Uterus (tissue), 3 donors: ENCODE measurements at regions not wholly inside any gene's neighbourhood (a gene's known extent, or its start where the extent isn't known, plus 50 kb on each side); places are given as distances from the start of the nearest gene placed in this dataset.

Source experiments
- DNase-seq, 2 donors: peaks; one replicate each; pipeline ENCODE4 v3.0.0-alpha.2; 2019 to 2020
- H3K27ac ChIP-seq, 2 donors: fragments of 200-600 bp; sonication (generic); 1 replicate in 1 of 2; 2 replicates in 1 of 2; pipeline ENCODE4 v1.5.1; 2016 to 2018
- H3K27me3 ChIP-seq, 2 donors: fragments of 200-600 bp; sonication (generic); one replicate each; pipeline ENCODE4 v1.5.1; 2018 to 2019; ENCODE audit warnings: control low read depth in 1 of 2
- H3K36me3 ChIP-seq, 2 donors: fragments of 200-600 bp; sonication (generic); one replicate each; pipeline ENCODE4 v1.5.1; 2019; ENCODE audit warnings: control low read depth in 1 of 2
- H3K4me1 ChIP-seq, 2 donors: fragments of 200-600 bp; sonication (generic); one replicate each; pipeline ENCODE4 v1.5.1; 2018 to 2019; ENCODE audit warnings: control low read depth in 1 of 2
- H3K4me3 ChIP-seq, 2 donors: fragments of 200-600 bp; sonication (generic); 1 replicate in 1 of 2; 2 replicates in 1 of 2; pipeline ENCODE4 v1.5.1; 2018 to 2019; ENCODE audit warnings: mild to moderate bottlenecking in 1 of 2
- H3K9me3 ChIP-seq, 2 donors: fragments of 200-600 bp; sonication (generic); one replicate each; pipeline ENCODE4 v1.5.1; 2019; ENCODE audit warnings: control low read depth in 1 of 2
- POLR2A ChIP-seq, 2 donors: fragments of 450-650 bp; IDR thresholded peaks; one replicate each; pipeline ENCODE4 v1.6.1; 2016; ENCODE audit warnings: antibody characterized with exemption in 2 of 2, mild to moderate bottlenecking in 1 of 2, moderate library complexity in 1 of 2
- intact Hi-C: fragments of 100-400 bp; cut with DNase I; formaldehyde crosslinking; loops from one replicate; pipeline ENCODE4 v1.15.1; 2023; ENCODE audit warnings: low total_unique reads
- TF ChIP-seq, protein P1 (sequence below), 4 experiments: fragments of 200-600 bp in 2 of 4; fragments of 450-650 bp in 2 of 4; sonication (generic) in 2 of 4; IDR thresholded peaks; one replicate each; pipeline ENCODE4 v1.5.1; 2016 to 2019; ENCODE audit warnings: antibody characterized with exemption in 4 of 4, mild to moderate bottlenecking in 2 of 4, moderate library complexity in 1 of 4
- donor health status: DM: yes; HTN: yes; CAD: no.

- TF ChIP-seq, protein P1, sequence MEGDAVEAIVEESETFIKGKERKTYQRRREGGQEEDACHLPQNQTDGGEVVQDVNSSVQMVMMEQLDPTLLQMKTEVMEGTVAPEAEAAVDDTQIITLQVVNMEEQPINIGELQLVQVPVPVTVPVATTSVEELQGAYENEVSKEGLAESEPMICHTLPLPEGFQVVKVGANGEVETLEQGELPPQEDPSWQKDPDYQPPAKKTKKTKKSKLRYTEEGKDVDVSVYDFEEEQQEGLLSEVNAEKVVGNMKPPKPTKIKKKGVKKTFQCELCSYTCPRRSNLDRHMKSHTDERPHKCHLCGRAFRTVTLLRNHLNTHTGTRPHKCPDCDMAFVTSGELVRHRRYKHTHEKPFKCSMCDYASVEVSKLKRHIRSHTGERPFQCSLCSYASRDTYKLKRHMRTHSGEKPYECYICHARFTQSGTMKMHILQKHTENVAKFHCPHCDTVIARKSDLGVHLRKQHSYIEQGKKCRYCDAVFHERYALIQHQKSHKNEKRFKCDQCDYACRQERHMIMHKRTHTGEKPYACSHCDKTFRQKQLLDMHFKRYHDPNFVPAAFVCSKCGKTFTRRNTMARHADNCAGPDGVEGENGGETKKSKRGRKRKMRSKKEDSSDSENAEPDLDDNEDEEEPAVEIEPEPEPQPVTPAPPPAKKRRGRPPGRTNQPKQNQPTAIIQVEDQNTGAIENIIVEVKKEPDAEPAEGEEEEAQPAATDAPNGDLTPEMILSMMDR (IDR thresholded peaks at IDR 0.05), result no peak
- no peak for TF ChIP-seq POLR2A (IDR thresholded peaks at IDR 0.05)
- no peak for DNase-seq
- intact Hi-C loops, result no loop called here
- no peak overlapping the region for H3K4me3 ChIP-seq
- no peaks in the 10 kb centered on the region for H3K36me3 ChIP-seq
- H3K27ac ChIP-seq, result no peak overlapping the region
- no peaks in the 10 kb centered on the region for H3K9me3 ChIP-seq
- no peaks in the 10 kb centered on the region for H3K4me1 ChIP-seq
- no peaks in the 10 kb centered on the region for H3K27me3 ChIP-seq
These were observed 173.7 kb upstream of the LRFN2 start for GRCh38 chr6:40760887-40761286.

DNA sequence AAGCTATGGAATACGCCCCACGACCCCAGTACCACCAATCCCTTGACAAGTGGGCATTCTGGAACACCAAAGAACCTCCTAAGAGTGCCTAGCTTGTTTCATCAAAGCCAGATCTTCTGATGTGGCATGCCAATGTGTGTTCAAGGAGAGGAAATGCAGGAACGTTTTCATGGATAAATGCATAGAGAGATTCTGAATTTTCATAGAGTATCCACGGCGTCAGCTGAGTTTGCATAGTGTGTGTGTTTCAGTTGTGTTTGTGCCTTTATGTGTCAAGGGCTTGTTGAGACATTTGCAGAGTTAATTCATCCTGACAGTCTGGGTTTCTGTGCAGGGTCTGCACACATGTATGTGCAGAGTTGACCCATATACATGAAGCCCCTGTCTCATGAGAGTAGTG lies 172.7 kb upstream of the LRFN2 start:
- Histone ChIP-seq H3K27ac (peak overlapping the region; percentile 50 to 54), H3K4me1 (peaks cover 0 to 3% of the 10 kb centered on the region in 2 donors), H3K9me3 (no peaks in the 10 kb centered on the region), H3K4me3 (no peak overlapping the region), H3K27me3 (no peaks in the 10 kb centered on the region), H3K36me3 (no peaks in the 10 kb centered on the region)
- DNase-seq, result no peak
- TF ChIP-seq, protein P1 (IDR thresholded peaks at IDR 0.05), result no peak
- no peak for TF ChIP-seq POLR2A (IDR thresholded peaks at IDR 0.05)
- intact Hi-C loops, result no loop called here

- no peaks in the 10 kb centered on the region for H3K27me3 ChIP-seq
- peaks cover 0 to 5% of the 10 kb centered on the region in 2 donors for H3K4me1 ChIP-seq
- H3K36me3 ChIP-seq, result no peaks in the 10 kb centered on the region
- H3K4me3 ChIP-seq, result no peak overlapping the region
- H3K9me3 ChIP-seq, result no peaks in the 10 kb centered on the region
- peak in 1 of 2 donors; percentile 54 for DNase-seq
- intact Hi-C loops, result no loop called here
- TF ChIP-seq, protein P1 (IDR thresholded peaks at IDR 0.05), result no peak
- TF ChIP-seq POLR2A (IDR thresholded peaks at IDR 0.05), result no peak
- peak overlapping the region; percentile 50 to 59 for H3K27ac ChIP-seq
These were observed 172.1 kb upstream of the LRFN2 start for GRCh38 chr6:40759264-40759663.

DNA sequence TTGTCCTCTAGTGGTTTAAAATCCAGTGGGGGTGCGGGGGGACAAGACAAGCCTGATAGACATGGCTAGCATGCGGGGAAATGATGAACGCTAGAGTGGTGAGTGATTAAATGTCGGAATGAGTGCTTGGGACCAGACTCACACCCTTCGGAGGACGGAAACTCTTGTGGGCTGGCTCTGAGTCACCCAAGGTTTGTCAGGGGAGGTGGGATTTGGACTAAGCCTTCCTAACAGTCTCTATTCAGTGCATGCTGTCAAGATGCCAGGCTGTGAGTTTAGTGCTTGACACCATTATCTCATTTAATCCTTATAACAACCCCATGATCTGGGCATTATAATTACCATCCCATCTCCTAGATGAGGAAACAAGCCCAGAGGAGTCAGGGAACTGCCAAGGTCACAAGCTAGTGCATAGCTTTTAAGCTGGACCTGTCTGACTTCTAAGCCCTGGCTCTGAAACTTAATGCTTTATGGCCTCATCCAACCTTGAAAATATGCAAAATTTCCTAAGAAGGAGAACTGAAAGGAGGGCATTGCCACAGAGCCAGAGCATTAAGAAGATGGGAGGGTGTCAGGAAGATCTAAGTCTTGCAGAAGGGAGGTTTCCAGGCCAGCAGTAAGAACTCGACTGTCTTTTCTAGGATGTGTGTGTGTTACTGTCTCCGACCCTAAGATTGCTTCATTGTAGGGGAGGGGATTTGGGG lies 168.7 kb upstream of the LRFN2 start:
- Histone ChIP-seq H3K27ac (peak overlapping the region; percentile 63 to 81), H3K4me3 (no peak overlapping the region), H3K36me3 (no peaks in the 10 kb centered on the region), H3K27me3 (no peaks in the 10 kb centered on the region), H3K4me1 (peaks cover 0 to 5% of the 10 kb centered on the region in 2 donors), H3K9me3 (no peaks in the 10 kb centered on the region)
- intact Hi-C loops, result no loop called here
- TF ChIP-seq, protein P1 (IDR thresholded peaks at IDR 0.05), result no peak
- peak; percentile 22 to 60 for DNase-seq

DNA sequence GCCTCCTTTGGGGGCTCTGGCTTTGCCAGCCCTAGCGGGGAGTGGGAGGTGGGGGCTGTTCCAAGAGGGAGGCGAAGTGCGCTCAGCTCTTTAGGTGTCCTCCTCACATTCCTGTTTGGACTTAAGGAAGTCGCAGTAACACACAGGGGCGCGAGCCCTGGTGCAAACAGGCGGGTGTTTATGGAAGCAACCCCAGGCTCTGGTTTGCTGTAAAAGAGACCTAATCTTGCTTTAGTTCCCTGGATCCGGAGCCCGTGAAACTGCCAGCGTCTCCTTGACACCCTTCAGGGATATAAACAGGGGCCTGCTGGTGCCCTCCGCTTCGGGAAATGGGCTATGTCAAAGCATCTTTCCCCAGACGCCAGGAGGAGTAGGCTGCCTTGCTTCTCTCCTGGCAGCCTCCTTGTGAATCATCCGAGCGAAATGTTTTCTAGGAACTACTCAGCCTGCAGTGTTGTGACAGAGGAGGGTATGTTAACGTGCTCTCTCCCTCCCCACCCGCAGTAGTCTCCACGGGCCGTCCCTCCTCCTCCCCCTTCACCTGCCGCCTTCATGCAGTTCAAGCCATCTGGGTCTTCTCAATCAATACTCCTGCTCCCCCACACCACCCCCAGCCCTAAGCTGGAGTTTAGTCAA lies 168.0 kb upstream of the LRFN2 start:
- Histone ChIP-seq H3K27ac (peak overlapping the region; percentile 69 to 81), H3K27me3 (no peaks in the 10 kb centered on the region), H3K4me1 (peaks cover 0 to 5% of the 10 kb centered on the region in 2 donors), H3K9me3 (no peaks in the 10 kb centered on the region), H3K4me3 (no peak overlapping the region), H3K36me3 (no peaks in the 10 kb centered on the region)
- intact Hi-C loops, result no loop called here
- TF ChIP-seq, protein P1 (IDR thresholded peaks at IDR 0.05), result no peak
- TF ChIP-seq POLR2A (IDR thresholded peaks at IDR 0.05), result no peak
- DNase-seq, result peak; percentile 45 to 74
